CD4-positive, alpha-beta memory T cell (primary cell): ENCODE measurements at regions not wholly inside any gene's neighbourhood (a gene's known extent, or its start where the extent isn't known, plus 50 kb on each side); places are given as distances from the start of the nearest gene placed in this dataset.

ENCODE experiments used
- CTCF ChIA-PET: fragments of 350-600 bp; sonication (Branson Sonifier 250); formaldehyde crosslinking; loops from one replicate; lab custom pipeline; 2021; ENCODE audit warnings: inconsistent platforms; ENCODE audit not compliant: partially characterized antibody; lab: Charles Lee
- POLR2A ChIA-PET: fragments of 350-600 bp; sonication (Branson Sonifier 250); formaldehyde crosslinking; loops from one replicate; lab custom pipeline; 2021; ENCODE audit not compliant: partially characterized antibody; lab: Charles Lee
- DNase-seq, 5 donors: peaks; one replicate each; pipeline versions ENCODE4 v3.0.0 to v3.0.0-alpha.2; 2020 to 2022; ENCODE audit warnings: mixed read lengths in 1 of 5
- H3K27ac ChIP-seq: one replicate; pipeline ENCODE4 v1.7.0; 2013; ENCODE audit warnings: low read depth, low read length
- H3K27me3 ChIP-seq: 2 replicates; pipeline ENCODE4 v1.7.0; 2013; ENCODE audit warnings: mild to moderate bottlenecking, low read length, moderate library complexity; ENCODE audit not compliant: insufficient read depth
- H3K36me3 ChIP-seq: 2 replicates; pipeline ENCODE4 v1.7.0; 2013; ENCODE audit warnings: mild to moderate bottlenecking, low read length, moderate library complexity; ENCODE audit not compliant: insufficient read depth
- H3K4me1 ChIP-seq: 2 replicates; pipeline ENCODE4 v1.7.0; 2013; ENCODE audit warnings: mild to moderate bottlenecking, low read length, moderate library complexity; ENCODE audit not compliant: insufficient read depth
- H3K4me3 ChIP-seq, 2 donors: one replicate each; pipeline ENCODE4 v1.7.0; 2013; ENCODE audit warnings: low read length in 2 of 2, mild to moderate bottlenecking in 1 of 2
- H3K9me3 ChIP-seq, 2 donors: one replicate each; pipeline ENCODE4 v1.7.0; 2013; ENCODE audit warnings: low read length in 2 of 2, control low read depth in 1 of 2; ENCODE audit not compliant: control insufficient read depth in 1 of 2
- H3K27ac Mint-ChIP-seq, 7 donors: one replicate each; pipeline ENCODE4 v1.8.0; 2020 to 2021; ENCODE audit warnings: mixed read lengths in 7 of 7, mild to moderate bottlenecking in 6 of 7, inconsistent platforms in 3 of 7, moderate library complexity in 3 of 7
- H3K27me3 Mint-ChIP-seq, 2 donors: one replicate each; pipeline ENCODE4 v1.8.0; 2020 to 2021; ENCODE audit warnings: mixed read lengths in 2 of 2
- H3K36me3 Mint-ChIP-seq, 2 donors: one replicate each; pipeline ENCODE4 v1.8.0; 2020 to 2021; ENCODE audit warnings: mixed read lengths in 2 of 2, inconsistent platforms in 1 of 2, mild to moderate bottlenecking in 1 of 2
- H3K4me1 Mint-ChIP-seq, 4 donors: one replicate each; pipeline ENCODE4 v1.8.0; 2020 to 2021; ENCODE audit warnings: mixed read lengths in 4 of 4, mild to moderate bottlenecking in 1 of 4
- H3K4me3 Mint-ChIP-seq, 8 donors: one replicate each; pipeline ENCODE4 v1.8.0; 2020 to 2021; ENCODE audit warnings: mixed read lengths in 8 of 8, mild to moderate bottlenecking in 7 of 8, moderate library complexity in 6 of 8, inconsistent platforms in 3 of 8
- H3K9me3 Mint-ChIP-seq, 8 donors: one replicate each; pipeline ENCODE4 v1.8.0; 2020 to 2021; ENCODE audit warnings: mixed read lengths in 8 of 8, mild to moderate bottlenecking in 5 of 8, inconsistent platforms in 3 of 8, moderate library complexity in 1 of 8
- intact Hi-C: fragments of 100-400 bp; cut with micrococcal nuclease; formaldehyde crosslinking; loops from one replicate; pipeline ENCODE4 v1.15.1; 2023

- H3K4me1 ChIP-seq: no peaks in the 10 kb centered on the region
- POLR2A ChIA-PET: no interaction called here
- no peaks in the 10 kb centered on the region for H3K4me1 Mint-ChIP-seq
These were observed 163.4 kb upstream of the HMGA2 start for GRCh38 chr12:65660836-65661235.

GRCh38 chr12:65662590-65662989 is 161.7 kb upstream of the HMGA2 start:
- no peak for DNase-seq
- ChIA-PET POLR2A (no interaction called here), CTCF (no interaction called here)
- H3K4me3 Mint-ChIP-seq: no peak overlapping the region
- H3K27ac Mint-ChIP-seq: no peak overlapping the region
- H3K27me3 Mint-ChIP-seq: peaks cover 0 to 2% of the 10 kb centered on the region in 2 donors
- no peaks in the 10 kb centered on the region for H3K36me3 Mint-ChIP-seq
- no peak overlapping the region for H3K4me3 ChIP-seq
- H3K9me3 Mint-ChIP-seq: peaks cover 0 to 6% (median under 1%) of the 10 kb centered on the region in 8 donors
- no peaks in the 10 kb centered on the region for H3K27me3 ChIP-seq
- H3K4me1 ChIP-seq: no peaks in the 10 kb centered on the region
- intact Hi-C loops: no loop called here
- H3K9me3 ChIP-seq: no peaks in the 10 kb centered on the region
- no peaks in the 10 kb centered on the region for H3K36me3 ChIP-seq
- no peaks in the 10 kb centered on the region for H3K4me1 Mint-ChIP-seq
- H3K27ac ChIP-seq: no peak overlapping the region

More at GRCh38 chr12:65660836-65661235, 163.4 kb upstream of the HMGA2 start:
- H3K36me3 ChIP-seq: no peaks in the 10 kb centered on the region
- no peaks in the 10 kb centered on the region for H3K27me3 ChIP-seq
- Mint-ChIP-seq H3K4me3 (no peak overlapping the region), H3K36me3 (no peaks in the 10 kb centered on the region), H3K27ac (no peak overlapping the region), H3K9me3 (peaks cover 0 to 6% (median under 1%) of the 10 kb centered on the region in 8 donors), H3K27me3 (peaks cover 0 to 2% of the 10 kb centered on the region in 2 donors)
- no peak for DNase-seq
- H3K9me3 ChIP-seq: no peaks in the 10 kb centered on the region
- CTCF ChIA-PET: no interaction called here
- H3K4me3 ChIP-seq: no peak overlapping the region
- no peak overlapping the region for H3K27ac ChIP-seq
- intact Hi-C loops: no loop called here

- Histone ChIP-seq H3K27ac (no peak overlapping the region), H3K36me3 (no peaks in the 10 kb centered on the region), H3K4me3 (no peak overlapping the region), H3K4me1 (no peaks in the 10 kb centered on the region), H3K9me3 (no peaks in the 10 kb centered on the region), H3K27me3 (no peaks in the 10 kb centered on the region)
- no peaks in the 10 kb centered on the region for H3K4me1 Mint-ChIP-seq
- H3K9me3 Mint-ChIP-seq: peaks cover 0 to 6% (median 0%) of the 10 kb centered on the region in 8 donors
- POLR2A ChIA-PET: no interaction called here
- intact Hi-C loops: no loop called here
- H3K27me3 Mint-ChIP-seq: peaks cover 0 to 2% of the 10 kb centered on the region in 2 donors
- CTCF ChIA-PET: no interaction called here
- H3K36me3 Mint-ChIP-seq: no peaks in the 10 kb centered on the region
- no peak overlapping the region for H3K27ac Mint-ChIP-seq
- H3K4me3 Mint-ChIP-seq: no peak overlapping the region
- DNase-seq: no peak
These were observed 161.2 kb upstream of the HMGA2 start for GRCh38 chr12:65663097-65663496.

- Histone ChIP-seq H3K9me3 (no peaks in the 10 kb centered on the region), H3K4me1 (no peaks in the 10 kb centered on the region), H3K27me3 (no peaks in the 10 kb centered on the region), H3K27ac (no peak overlapping the region), H3K4me3 (no peak overlapping the region), H3K36me3 (no peaks in the 10 kb centered on the region)
- peaks cover 0 to 10% (median 0%) of the 10 kb centered on the region in 8 donors for H3K9me3 Mint-ChIP-seq
- H3K27ac Mint-ChIP-seq: no peak overlapping the region
- ChIA-PET CTCF (no interaction called here), POLR2A (no interaction called here)
- H3K4me3 Mint-ChIP-seq: no peak overlapping the region
- DNase-seq: no peak
- intact Hi-C loops: no loop called here
- H3K36me3 Mint-ChIP-seq: no peaks in the 10 kb centered on the region
- H3K27me3 Mint-ChIP-seq: no peaks in the 10 kb centered on the region
- no peaks in the 10 kb centered on the region for H3K4me1 Mint-ChIP-seq
These were observed 160.6 kb upstream of the HMGA2 start for GRCh38 chr12:65663648-65664047.

- Histone ChIP-seq H3K4me1 (no peaks in the 10 kb centered on the region), H3K36me3 (no peaks in the 10 kb centered on the region), H3K9me3 (no peaks in the 10 kb centered on the region), H3K27ac (no peak overlapping the region), H3K27me3 (no peaks in the 10 kb centered on the region), H3K4me3 (no peak overlapping the region)
- Mint-ChIP-seq H3K9me3 (peaks cover 0 to 10% (median 0%) of the 10 kb centered on the region in 8 donors), H3K36me3 (no peaks in the 10 kb centered on the region), H3K4me3 (no peak overlapping the region), H3K27me3 (no peaks in the 10 kb centered on the region), H3K4me1 (no peaks in the 10 kb centered on the region), H3K27ac (peak overlapping the region in 1 of 7 donors; percentile 39)
- DNase-seq: no peak
- POLR2A ChIA-PET: no interaction called here
- CTCF ChIA-PET: no interaction called here
- intact Hi-C loops: no loop called here
These were observed 159.5 kb upstream of the HMGA2 start for GRCh38 chr12:65664715-65665250.

GRCh38 chr12:65665817-65666216 is 158.5 kb upstream of the HMGA2 start:
- Mint-ChIP-seq H3K36me3 (no peaks in the 10 kb centered on the region), H3K27ac (no peak overlapping the region), H3K4me1 (no peaks in the 10 kb centered on the region), H3K9me3 (peaks cover 0 to 10% (median 0%) of the 10 kb centered on the region in 8 donors), H3K4me3 (no peak overlapping the region), H3K27me3 (peaks cover 0 to 1% of the 10 kb centered on the region in 2 donors)
- no peaks in the 10 kb centered on the region for H3K9me3 ChIP-seq
- H3K27me3 ChIP-seq: no peaks in the 10 kb centered on the region
- POLR2A ChIA-PET: no interaction called here
- H3K4me1 ChIP-seq: no peaks in the 10 kb centered on the region
- H3K4me3 ChIP-seq: no peak overlapping the region
- H3K27ac ChIP-seq: no peak overlapping the region
- intact Hi-C loops: no loop called here
- CTCF ChIA-PET: no interaction called here
- DNase-seq: no peak
- no peaks in the 10 kb centered on the region for H3K36me3 ChIP-seq

- H3K4me1 Mint-ChIP-seq: no peaks in the 10 kb centered on the region
- no peak overlapping the region for H3K4me3 Mint-ChIP-seq
- H3K36me3 ChIP-seq: no peaks in the 10 kb centered on the region
- intact Hi-C loops: no loop called here
- peaks cover 0 to 10% (median 0%) of the 10 kb centered on the region in 8 donors for H3K9me3 Mint-ChIP-seq
- no peak overlapping the region for H3K4me3 ChIP-seq
- POLR2A ChIA-PET: no interaction called here
- H3K9me3 ChIP-seq: no peaks in the 10 kb centered on the region
- no peaks in the 10 kb centered on the region for H3K4me1 ChIP-seq
- H3K27me3 ChIP-seq: no peaks in the 10 kb centered on the region
- no peak overlapping the region for H3K27ac ChIP-seq
- CTCF ChIA-PET: no interaction called here
- no peaks in the 10 kb centered on the region for H3K36me3 Mint-ChIP-seq
- DNase-seq: no peak
- H3K27me3 Mint-ChIP-seq: peaks cover 0 to 6% of the 10 kb centered on the region in 2 donors
- no peak overlapping the region for H3K27ac Mint-ChIP-seq
These were observed 157.4 kb upstream of the HMGA2 start for GRCh38 chr12:65666876-65667275.
